Stimulated activated CD4-positive, alpha-beta T cell treated with anti-CD3 and anti-CD28 coated beads, Interleukin-2, amount 100 ng/mL, for 4 hours (primary cell): ENCODE measurements at regions not wholly inside any gene's neighbourhood (a gene's known extent, or its start where the extent isn't known, plus 50 kb on each side); places are given as distances from the start of the nearest gene placed in this dataset.

Experiments used
- DNase-seq: peaks from one replicate; pipeline ENCODE4 v3.0.0-alpha.2; 2020; ENCODE audit warnings: low read depth

DNA sequence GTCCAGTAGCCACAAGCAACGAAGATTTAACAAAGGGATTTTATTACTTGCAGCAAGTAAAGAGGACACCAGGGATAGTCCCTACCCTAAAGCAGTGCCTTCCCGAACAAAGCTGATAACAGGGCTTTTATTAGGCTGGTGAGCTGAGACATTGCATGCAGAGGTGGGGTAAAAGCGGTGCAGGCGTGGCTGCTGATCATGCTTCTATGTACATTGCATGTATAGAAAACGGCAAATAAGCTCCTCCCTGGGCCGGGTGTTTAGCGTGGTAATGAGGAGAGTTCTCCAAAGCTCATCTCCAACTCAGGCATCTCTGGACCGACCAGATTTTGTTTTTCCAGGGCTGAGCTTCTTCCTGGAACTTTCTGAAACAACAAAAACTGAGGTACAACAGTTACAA lies 83.5 kb upstream of the CDH4 start:
- no peak for DNase-seq

DNA sequence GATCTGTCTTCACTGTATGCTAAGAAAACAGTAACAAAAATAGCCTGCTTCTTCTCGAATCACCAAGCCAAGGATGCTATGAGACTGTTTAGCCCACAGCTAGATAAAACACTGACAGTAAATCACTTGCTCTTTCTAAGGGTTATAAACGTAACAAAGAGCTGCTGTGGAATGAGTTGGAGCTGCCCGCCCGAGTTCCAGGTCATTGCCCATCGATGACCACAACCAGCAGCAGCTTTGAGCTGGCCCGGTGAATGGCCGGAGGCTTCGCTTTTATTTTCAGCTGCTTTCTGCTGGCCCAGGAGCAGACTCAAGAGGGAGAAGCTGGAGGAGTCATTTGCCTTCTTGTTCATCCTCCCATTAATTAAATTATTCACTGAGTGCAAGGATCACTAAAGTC lies 82.2 kb upstream of the CDH4 start:
- no peak for DNase-seq

DNA sequence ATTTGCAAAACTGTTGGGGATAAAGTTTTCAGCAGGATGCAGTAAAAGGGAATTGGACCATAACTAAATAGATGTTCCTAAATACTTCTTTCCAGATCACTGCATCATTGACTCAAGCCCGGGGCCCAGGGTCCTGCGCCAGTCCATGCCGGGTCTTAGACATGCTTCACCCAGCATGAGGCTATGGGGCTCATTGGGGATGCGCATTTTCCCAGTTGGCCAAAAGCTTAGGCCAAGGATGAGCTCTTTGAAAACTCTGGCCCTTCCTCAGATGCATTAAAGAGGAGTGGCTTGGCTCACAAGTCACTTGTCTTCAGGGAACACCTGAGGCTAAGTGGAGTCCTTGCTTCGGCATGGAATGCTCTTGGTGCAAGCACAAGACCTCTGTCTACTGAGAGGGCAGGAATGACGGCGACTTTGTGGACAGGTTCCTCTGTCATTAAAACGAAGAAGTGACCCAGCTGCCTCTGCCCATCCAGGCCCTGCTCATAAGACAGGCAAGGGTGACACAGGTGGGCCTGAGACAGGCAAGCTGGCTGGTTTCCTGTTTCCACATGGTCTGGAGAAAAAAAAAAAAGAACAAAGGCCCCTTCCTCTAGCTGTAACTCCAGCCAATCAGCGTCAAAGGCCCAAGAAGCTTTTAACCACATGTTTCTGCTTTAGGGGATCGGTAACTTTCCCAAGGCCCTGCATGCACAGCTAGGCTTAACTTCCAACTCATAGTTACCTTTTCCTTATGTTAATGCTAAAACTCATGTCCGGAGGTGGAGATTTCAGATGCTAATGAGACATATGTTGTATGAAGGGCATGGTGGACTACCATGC lies 81.4 kb upstream of the CDH4 start:
- no peak for DNase-seq

DNA sequence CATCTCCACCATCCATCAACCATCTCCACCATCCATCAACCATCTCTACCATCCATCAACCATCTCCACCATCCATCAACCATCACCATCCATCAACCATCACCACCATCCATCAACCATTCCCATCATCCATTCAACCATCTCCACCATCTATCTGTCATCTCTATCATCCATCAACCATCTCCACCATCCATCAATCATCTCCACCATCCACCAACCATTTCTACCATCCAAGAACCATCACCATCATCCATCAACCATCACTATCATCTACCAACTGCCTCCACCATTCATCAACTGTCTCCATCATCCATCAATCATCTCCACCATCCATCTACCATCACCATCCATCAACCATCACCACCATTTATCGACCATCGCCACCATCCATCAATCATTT lies 78.8 kb upstream of the CDH4 start:
- no peak for DNase-seq

DNA sequence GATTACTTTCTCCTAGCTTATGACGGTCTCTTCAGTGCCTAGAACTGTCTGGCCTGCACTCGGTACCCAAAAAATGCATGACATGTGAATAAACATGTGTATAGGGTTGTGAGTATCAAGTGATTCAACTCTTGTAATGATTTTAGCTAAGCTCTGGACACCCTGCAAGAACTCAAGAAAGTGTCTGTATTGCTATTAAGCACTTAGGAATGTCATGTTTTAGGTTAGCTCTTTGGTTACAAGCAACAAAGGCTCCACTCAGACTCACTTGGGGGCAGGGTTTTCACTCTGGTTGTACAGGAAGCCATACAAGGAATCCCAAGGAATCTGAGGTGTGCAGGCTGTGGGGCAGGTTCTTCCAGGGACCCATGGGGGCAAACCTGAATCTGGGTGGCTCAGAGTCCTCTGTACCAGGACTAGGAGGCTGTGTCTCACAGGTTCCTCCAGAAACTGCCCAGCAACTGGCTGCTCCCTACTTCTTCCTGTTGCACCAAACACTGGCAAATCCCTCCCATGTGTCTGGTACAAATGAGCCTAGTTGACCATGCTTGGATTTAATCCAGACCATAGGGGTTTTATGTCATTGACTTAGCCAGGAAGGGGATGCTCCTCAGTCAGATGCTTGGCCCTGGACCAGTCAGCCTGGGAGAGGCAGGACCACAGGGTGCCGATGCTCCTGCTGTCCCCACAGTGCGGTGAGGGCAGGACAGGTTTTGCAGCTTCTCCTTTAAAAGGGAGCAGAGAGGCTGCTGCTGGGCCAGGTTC lies 77.9 kb upstream of the CDH4 start:
- DNase-seq = no peak

DNA sequence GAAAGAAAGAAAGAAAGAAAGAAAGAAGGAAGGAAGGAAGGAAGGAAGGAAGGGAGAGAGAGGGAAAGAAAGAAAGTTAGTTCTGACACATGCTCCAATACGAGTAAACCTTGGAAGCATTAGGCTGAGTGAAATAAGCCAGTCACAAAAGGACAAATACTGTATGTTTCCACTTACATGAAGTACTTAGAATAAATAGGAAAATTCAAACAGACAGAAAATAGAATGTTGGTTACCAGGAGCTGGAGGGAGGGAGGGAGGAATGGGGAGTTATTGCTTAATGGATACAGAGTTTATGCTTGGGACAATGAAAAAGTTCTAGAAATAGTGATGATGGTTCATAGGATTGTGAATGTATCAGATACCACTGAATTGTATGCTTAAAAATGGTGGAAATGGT lies 75.2 kb upstream of the CDH4 start:
- DNase-seq = no peak

DNA sequence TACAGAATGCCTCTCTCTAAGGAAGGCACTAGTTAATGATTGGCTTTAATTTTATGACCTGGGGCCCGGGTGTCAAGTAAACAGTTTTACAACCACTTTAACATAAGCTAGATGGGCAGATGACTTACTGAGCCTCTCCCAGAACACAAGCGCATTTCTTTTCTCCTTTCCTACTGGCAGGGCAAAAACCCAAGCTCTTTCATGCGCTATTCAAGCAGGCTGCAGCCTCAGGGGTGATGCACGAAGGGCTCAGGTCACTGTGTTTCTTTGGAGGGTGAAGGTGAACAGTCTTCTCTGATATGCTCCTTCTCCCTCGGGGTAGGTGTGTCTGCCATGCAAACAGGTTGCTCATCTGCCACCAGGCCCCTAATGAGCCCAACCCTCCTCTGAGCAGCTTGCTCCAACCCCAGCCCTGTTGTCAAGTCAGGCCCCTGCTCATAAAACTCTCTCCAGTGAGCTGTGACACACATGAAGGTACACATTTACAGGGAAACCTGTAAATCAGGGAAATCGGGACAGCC lies 73.5 kb upstream of the CDH4 start:
- DNase-seq = no peak

DNA sequence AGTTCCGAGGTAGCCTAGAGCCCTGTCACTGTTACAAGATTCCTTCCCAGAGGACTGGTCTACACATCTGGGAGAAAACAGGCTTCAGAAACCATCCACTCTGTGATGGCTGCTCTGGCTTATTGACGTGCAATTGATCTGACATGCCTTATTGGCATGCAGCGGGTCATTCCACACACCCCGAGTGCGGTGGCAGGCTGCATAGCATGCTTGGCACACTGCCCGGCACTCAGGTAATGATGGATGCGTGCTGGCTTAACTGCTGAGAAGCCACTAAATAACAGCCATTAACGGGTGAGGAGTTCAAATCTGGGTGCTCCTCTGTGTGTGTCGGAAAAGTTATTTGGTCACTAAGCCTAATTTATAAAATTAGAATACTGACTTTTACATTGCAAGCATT lies 67.9 kb upstream of the CDH4 start:
- DNase-seq = no peak

DNA sequence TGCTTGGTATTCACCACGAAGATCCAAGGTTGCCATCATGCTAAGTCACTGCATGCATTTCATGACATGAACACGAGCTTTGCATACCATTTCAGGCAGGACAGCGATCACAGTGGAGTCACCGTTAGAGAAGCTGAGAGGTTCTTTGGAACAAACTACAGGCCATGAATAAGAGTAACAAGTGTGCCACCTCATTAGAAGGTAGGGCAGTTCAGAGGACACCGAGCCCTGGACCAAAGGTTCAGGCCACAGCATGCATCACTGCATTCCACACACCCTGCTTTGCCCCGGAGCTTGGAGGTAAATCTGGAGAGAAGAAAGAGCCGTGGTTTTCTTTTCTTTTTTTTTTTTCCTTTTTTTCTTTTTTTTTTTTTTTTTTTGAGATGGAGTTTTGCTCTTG lies 66.9 kb upstream of the CDH4 start:
- DNase-seq = no peak

DNA sequence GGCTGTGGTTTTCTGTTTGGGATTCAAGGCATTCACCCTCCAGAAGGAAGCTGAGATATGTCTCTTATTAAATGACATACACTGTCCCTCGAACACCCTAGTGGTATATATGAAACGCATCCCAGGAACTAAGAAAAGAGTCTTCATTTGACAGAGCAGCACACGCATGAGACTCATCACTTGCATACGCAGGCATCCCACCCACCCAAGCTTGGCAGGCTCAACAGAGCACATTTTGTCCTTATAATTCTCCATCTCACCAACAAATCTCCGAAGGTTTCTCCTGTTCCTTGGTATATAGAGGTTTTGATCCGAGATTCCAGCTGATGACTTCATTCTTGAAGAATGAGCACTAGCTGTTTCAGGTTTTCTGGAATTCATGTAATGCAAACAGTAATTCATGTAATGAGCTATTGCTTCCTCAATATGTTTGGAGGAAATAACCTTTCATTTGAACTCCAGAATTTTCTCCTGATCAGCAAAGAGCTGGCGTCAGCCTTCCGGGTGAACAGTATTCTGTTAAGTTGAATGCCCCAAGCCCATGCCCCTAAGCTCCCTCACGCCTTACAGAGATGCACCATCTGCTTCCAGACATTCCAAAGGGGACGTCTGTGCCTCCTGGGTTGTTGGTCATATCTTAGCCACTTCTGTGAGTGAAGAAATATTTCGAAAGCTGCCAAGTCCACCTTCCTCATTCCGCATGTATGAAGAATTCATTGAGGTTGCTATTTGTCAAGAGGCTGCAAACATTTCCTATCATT lies 66.0 kb upstream of the CDH4 start:
- no peak for DNase-seq

DNA sequence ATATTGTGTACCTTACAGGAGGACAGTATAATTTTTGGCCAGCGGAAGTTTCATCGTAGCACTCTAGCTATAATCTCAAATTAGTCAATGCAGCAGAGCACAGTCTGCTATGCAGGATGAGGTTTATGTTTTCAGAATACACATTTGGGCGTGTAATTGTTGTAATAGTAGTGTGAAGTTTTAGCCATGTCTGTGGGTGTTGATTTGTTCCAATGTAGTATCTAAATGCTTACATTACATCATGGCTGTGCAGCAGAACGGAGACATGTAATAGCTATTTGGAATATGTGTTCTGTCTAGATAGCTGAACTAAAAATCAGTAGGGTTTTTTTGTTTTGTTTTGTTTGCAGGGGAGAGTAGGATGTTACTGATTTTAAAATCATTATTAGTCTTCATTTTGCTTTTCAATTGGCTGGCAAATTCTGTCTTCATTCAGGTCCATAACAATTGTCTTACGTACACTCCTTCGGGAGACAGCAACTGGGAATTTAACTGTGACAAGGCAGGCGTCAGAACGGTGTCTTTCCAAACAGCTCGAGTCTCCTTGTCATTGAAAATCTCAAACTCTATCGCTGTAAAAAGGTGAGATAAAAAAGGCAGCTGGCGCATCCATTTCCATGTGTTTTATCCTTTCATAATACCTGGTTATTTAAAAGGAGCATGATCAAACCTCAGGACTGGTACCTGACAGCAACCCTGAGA lies 65.1 kb upstream of the CDH4 start:
- DNase-seq = no peak

DNA sequence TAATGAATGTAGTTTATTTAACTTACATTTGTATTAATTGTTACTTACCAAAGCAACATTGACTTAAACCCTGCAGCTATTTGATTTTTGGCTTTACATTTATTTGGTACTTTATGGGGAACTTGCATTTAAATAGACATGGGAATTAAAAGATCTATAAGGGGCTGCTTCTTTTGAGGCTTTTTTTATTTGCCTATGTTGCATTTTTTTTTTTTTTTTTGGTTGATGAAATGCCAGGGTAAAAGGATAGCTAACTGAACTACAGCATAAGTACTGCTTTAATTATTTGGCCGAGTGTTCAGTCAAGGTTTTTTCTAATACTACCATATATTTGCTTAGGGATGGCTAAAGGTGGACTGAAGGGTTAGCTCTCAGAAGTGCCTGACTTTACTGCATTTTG lies 62.5 kb upstream of the CDH4 start:
- DNase-seq = no peak

DNA sequence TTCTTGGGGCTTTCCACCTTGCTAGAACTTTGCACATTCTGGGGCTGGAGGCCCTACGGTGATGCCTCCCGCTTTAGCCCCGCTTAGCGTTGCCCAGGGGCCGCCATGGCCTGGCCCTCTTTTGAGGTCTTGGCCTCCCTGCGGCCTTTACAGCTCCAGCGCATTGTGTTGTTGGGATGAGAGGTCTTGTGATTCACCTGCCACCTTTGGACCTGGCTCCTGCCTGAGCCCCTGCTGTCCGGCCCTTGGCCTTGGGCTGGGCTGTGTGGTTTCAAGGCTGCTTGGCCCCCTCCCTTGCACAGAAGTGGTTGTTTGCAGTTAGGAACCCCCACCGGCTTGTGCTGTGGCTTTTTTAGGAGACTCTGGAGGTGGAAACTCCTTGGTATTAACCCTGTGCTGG lies 61.0 kb upstream of the CDH4 start:
- no peak for DNase-seq

DNA sequence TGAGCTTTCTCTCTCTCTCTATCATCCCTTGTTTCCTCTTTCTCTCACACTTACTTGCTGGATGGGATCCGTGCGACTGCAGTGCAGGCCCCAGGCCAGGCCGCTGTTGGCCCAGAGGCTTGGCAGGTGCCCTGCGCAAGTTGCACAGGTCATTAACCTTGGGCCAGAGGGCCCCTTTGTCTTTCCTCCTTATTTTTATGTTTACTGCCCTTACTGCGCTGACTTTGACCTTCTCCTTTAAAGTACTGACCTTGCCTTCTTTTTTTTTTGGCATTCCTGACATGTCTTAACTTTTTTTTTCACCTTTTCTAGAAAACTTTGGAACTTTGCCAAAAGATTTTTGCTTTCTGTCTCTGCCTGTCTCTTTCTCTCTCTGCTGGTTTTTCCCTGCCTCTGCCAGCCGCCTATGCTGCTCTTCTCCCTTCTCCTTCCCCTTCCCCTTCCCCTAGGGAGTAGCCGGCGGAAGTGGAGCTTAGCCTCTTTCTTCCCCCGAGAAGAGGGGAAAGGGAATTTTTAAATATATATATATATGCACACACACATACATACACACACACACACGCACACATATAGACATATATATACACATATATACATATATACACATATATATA lies 59.6 kb upstream of the CDH4 start:
- no peak for DNase-seq

DNA sequence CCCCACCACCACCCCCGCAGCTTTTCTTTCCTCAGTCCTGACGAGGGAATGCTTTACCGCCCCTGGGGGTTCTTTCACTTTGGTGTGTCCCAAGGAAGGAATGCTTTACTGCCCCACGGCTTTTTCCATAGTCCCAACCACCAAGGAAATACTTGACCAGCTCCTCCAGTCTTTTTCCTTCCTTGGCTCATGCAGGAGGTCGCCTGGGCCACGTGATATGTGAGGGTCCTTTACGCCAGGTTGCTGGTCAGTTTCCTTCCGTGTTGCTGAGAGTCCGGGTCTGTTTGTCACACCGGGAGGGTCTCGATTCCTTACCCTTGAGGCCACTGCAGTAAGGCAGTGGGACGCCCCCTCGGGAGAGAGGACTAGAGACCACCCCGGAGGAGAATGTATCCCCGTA lies 58.9 kb upstream of the CDH4 start:
- DNase-seq = no peak
